AG08395 (cell line): ENCODE measurements at regions not wholly inside any gene's neighbourhood (a gene's known extent, or its start where the extent isn't known, plus 50 kb on each side); places are given as distances from the start of the nearest gene placed in this dataset.

Source experiments
- DNase-seq: peaks from one replicate; pipeline ENCODE4 v3.0.0; 2012; ENCODE audit warnings: mixed read lengths, low spot score

DNA sequence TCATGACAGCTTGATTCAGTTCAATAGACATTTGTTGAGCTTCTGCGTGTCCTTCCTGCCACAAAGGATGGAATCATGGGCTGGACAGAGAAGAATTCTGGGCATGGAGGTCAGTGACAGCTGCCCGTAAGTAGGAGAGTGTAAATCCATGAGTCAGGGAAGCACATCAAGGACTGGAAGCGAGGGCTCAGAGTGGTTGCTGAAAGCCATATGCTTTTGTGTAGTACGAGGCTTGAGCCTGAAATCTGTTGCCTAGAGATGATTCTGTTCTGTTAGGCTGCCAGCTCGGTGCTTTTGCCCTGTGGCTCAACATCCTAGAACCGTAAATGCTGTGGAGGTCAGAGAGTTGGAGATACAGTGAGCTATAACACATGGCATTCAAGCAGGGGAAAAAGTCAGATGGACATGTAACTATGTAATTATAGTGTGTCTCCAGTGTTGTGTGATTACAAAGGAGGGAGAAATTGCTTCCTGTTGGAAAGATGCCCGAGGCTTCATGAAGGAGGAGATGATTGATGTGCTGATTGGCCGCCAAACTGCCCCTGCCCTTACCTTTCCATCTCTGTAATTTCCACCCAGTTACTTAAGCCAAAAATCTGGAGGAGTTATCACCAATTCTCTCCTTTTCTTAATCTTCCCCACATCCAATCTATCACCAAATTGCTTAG is 92.8 kb upstream of the CACNA1E start:
- DNase-seq: no peak

DNA sequence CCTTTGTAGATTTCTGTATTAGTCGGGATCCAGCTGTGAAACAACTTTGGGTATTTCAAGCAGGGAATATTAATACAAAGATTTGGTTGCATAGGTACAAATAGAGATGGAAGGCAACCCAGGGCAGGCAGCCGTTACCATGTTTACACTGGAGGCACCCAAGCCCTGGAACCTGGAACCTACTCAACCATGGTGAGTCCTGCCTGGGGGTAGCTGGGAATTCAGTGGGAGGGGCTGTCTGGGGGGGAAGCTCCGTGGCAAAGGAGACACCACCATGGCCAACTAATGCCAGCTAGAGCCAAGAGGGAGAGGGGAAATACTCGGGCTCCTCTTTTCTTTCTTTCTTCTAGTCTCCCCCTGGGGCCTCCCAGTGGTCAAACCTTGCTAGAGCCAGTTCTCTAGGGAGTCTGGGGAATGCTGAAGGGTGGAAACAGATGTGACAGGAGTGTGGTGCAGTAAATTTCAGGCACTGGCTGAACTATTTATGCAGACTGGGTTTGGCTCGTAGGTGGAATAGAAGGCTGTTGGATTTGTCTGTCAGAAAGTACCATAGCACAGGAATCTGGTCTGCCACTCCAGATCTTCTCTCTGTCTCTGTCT is 91.9 kb upstream of the CACNA1E start:
- no peak for DNase-seq

DNA sequence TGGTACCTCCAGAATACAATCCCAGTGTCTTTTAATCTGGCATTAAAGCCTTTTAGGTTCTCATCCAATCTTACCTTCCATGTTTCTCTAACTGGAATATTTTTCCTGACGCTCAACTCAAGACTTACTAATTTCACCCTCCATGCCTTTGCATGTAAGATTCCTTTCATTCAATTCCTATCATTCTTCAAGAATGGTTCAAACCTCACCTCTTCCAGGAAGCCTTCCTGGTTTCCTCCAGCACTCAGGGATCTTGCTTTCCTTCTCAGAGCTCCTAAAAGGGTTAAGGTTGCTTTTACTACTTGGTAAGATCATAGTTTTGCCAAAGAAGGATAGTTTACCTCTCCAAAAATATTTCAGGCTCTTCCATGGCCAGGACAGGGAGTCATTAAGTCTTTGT is 91.2 kb upstream of the CACNA1E start:
- no peak for DNase-seq

DNA sequence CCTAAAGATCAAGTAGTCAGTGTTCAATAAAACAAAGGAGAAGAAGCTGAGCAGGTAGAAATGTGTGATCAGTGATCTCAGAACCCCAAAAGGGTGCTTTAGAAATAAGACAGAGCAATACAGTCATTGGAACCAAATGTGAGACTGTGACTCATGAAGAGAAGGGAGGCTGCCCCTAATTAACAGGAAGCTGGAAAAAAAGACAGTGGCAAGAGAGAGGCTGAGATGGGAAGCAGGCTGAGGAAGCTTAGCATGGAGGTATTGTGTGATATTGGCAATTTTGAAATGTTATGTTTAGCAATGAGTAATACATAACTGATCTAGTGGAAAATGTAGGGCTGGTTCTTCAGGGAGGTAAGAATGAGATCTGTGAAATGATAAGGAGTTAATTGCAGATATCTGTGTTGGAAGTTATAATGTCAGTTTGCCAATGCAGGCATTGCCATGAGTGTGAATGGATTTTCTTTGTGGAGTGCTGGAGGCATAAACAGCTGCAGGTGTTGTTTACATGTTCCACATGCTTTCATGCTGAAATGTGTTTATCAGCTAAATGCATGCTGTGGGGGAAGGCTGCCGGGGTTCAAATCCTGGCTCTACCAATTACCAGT is 90.6 kb upstream of the CACNA1E start:
- DNase-seq: no peak

DNA sequence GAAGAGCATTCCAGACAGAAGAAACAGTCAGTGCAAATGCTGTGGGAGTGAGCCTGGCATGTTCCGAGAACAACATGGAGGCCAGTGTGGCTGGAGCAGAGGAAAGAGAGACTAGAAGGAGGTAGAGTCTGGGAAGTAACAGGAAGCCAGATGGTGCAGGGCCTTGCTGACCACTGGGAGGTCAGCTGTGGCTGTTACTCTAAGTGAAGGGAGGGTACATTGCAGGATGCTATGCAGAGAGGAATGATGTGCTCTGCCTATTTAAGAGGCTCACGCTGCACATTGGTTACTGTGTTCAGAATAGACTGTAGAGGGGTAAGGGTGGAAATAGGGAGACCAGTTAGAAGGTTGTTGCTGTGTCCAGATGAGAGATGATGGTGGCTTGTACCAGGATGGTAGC is 88.6 kb upstream of the CACNA1E start:
- no peak for DNase-seq

DNA sequence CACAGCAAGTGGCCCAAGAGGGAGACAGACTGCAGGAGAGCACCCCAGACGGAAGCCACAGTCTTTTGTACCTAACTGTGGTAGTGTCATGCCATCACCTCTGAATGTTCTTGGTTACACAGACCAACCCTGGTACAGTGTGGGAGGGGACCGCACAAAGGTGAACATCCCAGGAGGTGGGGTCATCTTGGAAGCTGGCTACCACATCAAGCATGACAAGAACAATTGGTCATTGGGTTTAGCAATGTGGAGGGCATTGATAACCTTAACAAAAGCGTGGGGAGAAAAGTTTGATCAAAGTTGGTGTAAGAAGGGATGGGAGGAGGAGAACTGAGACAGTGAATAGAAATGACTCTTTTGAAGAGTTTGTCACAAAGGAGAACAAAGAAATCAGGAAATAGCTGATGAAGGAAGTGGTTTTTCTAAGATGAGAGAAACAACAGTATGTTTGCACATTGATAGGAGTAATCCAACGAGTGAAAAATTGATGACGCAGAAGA is 87.1 kb upstream of the CACNA1E start:
- no peak for DNase-seq

DNA sequence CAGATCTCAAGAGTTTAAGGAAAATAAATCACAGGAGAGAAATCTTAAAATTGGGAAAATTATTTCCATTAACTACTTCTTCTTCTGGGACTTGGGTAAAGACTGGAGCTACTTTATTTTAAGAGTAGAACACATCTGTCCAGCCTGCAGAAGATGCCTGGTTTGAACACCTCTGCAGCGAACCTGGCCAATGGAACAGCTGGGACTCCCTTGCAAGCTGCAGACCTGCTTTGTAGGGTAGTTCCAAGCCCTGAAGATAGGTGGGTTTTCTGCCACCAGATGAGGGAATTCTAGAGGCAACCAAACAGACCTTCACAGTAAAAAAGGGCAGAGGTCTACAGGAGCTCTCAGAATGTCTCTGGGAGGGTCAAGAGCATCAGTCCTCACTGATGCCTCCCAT is 86.5 kb upstream of the CACNA1E start:
- no peak for DNase-seq

DNA sequence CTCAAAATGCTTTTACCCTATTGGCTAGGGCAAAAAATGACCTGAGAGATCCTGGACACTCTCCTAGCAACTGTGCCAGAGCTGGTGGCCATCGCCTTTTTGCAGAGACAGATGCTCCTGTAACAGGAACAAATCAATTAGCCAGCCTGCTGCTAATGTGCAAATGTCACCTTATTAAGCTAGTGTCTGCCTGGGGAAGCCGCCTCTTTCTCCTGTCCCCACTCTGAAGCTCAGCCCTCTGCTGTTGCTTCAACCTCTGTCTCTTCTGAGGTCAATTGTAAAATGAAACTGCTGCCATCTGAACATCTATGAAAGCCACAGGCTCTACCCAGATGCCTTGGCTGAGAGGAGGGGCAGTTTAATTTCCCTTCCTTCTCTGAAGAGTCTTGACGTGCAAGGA is 85.5 kb upstream of the CACNA1E start:
- no peak for DNase-seq

DNA sequence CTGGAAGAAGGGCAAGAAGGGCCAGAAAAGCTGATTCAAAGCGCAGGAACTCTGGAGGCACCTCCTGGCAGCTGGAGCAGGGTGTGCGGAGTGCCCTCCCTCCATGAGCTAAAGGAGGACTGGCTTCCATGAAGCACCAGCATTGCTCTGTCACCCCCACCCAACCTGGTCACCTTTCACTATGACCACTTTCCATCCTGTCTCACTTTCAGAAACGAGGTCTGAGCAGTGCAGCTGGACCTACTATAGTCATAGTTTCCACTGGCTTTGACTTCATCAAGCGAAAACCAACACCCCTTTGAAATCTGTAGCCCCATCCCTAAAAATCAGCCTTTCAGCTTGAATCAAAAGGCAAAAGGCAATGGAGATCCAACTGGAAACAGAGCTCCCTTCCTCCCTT is 84.8 kb upstream of the CACNA1E start:
- DNase-seq: no peak

DNA sequence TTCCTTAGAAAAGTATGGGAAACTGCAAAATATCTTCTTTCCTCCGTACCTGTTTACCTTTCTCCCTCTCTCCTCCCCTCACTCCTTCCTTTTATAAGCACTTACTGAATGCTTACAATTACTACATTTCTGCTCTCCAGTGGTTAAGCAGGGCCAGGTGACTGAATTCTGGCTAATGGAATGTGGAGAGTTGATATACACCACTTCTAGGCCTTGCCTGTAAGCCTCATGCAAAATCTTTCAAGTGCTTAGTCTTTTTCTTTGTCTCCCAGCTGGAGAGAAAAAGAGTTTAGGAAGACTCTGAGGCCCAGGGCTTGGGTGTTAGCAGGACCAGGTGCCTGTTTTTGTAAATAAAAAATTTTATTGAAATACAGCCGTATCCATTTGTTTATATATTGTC is 77.7 kb upstream of the CACNA1E start:
- no peak for DNase-seq

DNA sequence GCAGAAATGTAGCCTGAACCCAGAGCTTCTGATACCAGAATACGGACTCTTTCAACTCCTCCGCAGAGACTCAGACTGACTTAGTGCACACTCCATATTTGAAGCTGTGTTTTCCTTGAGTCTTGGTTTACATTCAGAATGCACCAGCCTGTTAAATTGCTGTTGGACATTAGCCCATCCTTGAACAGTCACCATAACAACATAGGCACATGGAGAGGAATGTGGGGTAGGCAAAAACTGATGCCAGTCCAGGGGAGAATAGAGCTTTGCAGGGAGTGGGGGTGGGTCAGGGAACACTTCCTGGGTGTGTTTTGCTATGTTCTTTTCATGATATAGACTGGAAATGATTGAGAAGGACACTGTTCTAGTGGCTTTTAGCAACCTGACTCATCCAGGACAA is 76.3 kb upstream of the CACNA1E start:
- DNase-seq: no peak

DNA sequence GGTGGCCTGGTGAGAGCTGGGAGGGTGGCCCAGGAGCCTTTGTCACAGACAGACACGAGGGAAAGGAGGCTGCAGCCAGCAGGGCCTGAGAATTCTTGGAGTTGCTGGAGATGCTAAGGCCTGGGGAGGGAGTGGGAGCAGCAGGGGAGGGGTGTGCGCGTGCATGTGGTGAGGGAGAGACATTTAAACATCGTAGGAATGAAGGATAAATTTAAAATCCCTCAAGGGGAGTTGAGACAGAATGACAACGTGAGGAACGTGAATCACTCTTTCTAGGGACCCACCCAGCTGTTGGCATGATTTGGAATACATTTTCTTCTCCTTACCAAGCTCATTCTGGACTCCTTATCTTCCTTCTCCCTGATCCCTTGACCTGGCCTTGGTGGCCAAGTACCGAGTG is 73.3 kb upstream of the CACNA1E start:
- DNase-seq: no peak

DNA sequence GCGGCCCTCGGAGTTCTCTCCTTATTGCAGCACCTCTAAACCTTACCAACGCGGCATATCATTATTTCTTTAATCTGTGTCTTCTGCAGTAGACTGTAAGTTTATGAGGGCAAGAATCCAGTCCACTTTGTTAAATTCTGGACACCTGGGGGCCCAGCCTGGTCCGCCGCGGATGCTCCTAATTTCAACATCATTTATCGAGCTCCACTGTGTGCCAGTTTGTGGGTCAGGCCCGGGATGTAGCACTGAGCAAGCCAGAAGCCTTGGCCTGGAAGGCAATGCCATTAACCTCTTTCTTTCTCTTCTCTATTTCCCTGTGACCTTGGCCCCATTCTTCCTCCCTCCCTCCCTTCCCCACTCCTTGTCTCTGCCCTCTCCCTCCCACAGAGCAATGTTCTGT is 70.6 kb upstream of the CACNA1E start:
- no peak for DNase-seq

DNA sequence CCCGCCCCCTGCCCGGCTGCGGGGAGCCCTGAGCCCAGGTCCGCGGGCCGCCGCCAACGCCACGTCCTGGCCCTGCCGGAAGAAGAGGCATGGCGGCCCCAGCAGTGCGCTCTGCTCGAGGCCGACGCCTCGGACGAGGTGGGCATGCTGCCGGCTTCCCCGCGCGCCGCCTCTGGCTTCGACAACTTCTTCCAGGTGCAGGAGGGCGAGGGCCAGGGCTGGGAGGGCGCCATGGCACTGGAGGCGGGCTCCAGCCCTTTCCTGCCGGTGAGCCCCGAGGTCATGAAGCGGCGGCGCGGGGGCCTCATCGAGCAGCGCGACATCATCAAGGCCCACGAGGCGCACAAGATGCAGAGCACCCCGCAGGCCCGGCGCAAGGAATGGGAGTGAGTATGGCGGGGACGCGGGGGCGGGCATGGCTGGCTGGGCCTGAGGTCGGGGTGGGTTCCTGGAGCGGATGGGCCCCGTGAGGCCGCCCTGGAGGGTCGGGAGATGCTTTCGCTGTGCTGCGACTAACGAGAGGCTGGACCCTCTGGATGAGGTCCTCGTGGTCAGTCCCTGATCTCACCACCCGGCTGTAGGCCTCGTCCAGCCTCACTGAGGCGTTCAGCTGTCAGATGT is 70.0 kb upstream of the CACNA1E start:
- no peak for DNase-seq

DNA sequence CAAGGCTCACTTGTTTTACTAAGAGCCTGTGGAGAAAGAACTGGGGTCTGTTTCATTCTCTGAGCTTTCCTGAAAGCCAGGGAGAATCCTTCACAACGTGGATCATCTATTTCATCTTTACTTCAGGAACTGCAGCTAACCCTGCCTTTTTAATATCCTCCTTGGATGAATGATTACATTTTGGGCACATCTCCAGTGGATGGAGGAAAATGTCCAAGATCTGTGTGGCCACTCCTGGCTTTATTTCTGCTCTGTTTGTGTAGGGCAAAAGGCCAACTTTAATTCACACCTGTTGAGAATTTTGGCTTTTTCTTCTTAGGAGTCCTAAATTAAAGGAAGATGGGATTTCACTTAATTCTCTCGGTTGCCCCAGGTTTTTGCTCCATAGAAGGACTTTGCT is 69.5 kb upstream of the CACNA1E start:
- DNase-seq: no peak

DNA sequence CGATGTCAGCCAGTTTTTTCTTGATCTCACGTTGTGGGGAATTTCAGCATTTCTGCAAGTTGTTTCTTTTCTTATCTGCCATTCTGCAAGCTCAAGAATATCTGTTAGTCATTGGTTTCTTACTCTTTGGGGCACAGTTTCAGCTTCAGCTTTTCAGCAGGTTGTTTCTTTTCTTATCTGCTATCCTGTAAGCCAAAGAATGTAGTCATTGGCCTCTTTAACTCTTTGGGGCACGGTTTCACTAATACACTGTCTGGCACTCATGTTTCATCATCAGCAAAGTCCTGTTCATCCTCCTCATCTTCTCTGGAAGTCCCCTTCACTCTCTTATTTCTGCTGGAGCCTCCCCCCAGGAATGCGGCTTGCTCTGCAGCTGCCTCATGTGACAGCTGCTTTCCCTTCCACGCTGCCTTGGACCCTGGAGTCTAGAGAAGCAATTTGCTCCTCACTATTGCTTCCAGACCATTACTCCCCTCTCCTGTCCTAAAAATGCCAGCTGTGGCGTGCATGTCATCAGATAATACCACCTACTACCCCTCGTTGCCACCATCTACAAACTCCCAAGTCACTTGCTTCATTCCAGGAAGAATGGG is 67.0 kb upstream of the CACNA1E start:
- no peak for DNase-seq

DNA sequence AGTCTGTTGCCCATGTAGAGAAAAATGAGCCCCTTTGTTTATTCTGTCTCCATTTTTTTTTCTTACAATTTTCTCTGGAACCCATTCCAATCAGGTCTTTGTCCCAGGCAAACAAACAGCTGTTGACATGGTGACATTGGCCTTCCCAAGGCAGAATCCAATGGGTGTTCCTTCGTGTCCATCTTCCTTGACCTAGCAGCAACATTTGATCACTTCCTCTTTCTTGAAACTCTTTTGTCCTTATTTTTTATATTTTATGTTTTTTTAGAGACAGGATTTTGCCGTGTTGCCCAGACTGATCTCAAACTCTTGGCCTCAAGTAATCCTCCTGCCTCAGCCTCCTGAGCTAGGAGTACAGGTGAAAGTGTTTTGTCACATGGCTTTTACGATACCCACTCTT is 65.4 kb upstream of the CACNA1E start:
- no peak for DNase-seq

DNA sequence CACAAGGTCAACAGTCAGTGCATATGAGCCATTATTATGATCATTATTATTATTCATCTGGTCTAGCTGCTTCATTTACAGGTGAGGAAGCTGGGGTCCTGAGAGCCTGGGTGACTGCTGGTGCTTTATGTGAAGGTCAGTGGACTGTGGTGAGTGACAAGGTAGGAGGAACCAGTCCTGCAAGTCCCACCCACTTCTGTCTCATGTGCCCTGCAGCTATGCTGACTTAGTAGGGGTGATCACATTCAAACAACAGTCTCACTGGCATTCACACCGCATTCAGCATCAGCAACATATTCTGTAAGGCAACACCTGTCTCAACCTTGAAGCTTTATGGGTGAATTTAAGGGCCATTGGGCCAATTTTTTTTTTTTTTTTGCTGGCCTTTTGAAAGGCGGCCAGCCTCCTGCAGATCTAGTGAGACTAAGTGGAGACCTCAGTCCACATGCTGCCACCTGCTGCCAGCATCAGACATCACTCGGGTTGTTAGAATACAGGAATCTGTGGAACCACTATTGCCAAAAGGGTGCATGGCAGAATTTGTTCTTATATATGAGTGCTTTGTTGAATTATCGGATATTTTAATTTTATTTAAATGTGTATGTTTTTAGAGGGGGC is 59.9 kb upstream of the CACNA1E start:
- peak; percentile 55 for DNase-seq

DNA sequence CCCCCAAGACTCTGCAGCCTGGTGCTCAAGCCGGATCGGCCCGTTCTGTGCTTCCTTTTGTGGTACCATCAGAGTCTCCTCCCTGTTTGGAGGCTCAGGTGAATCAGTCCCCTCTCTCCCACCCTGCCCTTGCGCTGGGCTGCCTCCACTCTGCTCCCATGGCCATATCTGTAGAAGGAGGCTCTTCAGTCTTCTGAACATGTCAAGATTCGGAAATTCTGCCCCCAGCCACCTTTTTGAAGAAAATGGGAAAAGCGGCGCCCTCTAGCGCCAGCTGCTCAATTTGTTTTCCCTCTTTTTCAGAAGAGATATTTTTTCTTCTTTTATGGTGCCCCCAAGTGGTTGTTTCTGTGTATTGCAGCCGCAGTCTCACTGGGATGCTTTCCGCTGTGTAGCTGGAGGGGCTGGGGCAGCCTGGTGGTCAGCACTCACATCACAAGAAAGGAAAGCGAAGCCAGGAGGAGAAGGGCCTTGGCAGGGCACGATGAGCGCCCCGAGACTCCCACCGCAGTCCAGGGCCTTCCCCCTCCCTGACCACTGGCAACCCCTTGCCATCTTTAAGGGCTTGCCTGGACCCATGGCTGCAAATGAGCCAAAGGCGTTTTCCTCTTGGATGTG is 58.4 kb upstream of the CACNA1E start:
- peak; percentile 69 for DNase-seq

DNA sequence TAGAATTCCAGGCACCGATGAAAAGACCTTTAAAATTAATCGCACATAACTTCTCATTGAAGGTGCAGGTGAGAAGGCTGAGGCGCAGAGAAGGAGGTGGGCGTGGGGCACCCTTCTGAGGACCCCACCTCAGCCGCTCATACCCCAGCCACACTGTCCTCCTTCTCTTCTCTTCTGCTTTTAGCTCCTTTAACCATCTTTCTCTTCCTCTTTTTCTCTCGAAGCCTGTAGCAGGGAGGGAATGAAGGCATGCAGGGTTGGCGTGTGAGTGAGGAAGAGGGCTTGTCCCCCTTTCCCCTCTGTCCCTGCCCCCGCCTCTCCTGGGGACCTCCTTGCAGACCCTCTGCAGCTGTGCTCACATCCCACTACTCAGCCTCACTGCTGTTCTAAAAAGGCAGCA is 57.8 kb upstream of the CACNA1E start:
- no peak for DNase-seq

DNA sequence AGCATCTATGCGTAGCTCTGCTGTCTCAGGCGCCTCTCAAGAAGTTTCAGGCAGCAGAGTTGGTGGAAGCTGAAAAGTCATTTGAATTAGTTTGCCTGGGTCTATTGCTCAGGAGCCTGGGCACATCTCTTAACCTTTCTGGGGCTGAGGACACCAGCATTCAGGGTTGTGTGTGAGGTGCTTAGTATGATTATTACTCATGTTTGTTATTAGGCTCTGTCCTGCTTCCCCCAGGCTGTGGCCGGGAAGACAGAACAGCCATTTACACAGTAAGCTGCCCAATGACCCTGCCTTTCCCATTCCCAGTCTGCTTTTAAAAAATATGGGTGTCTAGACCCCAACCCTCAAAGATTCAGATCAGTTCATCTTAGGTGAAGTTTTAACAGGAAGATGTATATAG is 53.9 kb upstream of the CACNA1E start:
- no peak for DNase-seq
